Stomach (tissue), 8 donors: ENCODE measurements at regions not wholly inside any gene's neighbourhood (a gene's known extent, or its start where the extent isn't known, plus 50 kb on each side); places are given as distances from the start of the nearest gene placed in this dataset.

ENCODE experiments used
- DNase-seq, 2 donors: peaks; one replicate each; pipeline versions ENCODE4 v3.0.0 to v3.0.0-alpha.2; 2013 to 2019
- H3K27ac ChIP-seq, 5 donors: fragments of 200-600 bp in 4 of 5; sonication (generic) in 4 of 5; one replicate each; pipeline ENCODE4 v1.5.1; 2013 to 2019; ENCODE audit warnings: mild to moderate bottlenecking in 1 of 5, moderate library complexity in 1 of 5
- H3K27me3 ChIP-seq, 3 donors: fragments of 200-600 bp; sonication (generic); one replicate each; pipeline ENCODE4 v1.5.1; 2017 to 2019; ENCODE audit warnings: mixed run types in 1 of 3
- H3K36me3 ChIP-seq, 4 donors: fragments of 200-600 bp; sonication (generic); 1 replicate in 3 of 4; 2 replicates in 1 of 4; pipeline ENCODE4 v1.5.1; 2016 to 2019
- H3K4me1 ChIP-seq, 4 donors: fragments of 200-600 bp; sonication (generic); one replicate each; pipeline ENCODE4 v1.5.1; 2016 to 2019
- H3K4me3 ChIP-seq, 4 donors: fragments of 200-600 bp; sonication (generic) in 3 of 4; one replicate each; pipeline ENCODE4 v1.5.1; 2016 to 2019; ENCODE audit warnings: mild to moderate bottlenecking in 1 of 4
- H3K9me3 ChIP-seq, 4 donors: fragments of 200-600 bp; sonication (generic); one replicate each; pipeline ENCODE4 v1.5.1; 2016 to 2019
- CTCF ChIP-seq, 7 experiments: fragments of 450-650 bp in 4 of 7; fragments of 200-600 bp in 3 of 7; sonication (generic) in 3 of 7; IDR thresholded peaks; one replicate each; pipeline ENCODE4 v1.5.1; 2016 to 2019; ENCODE audit warnings: antibody characterized with exemption in 7 of 7, control low read depth in 2 of 7, mild to moderate bottlenecking in 1 of 7
- EP300 ChIP-seq: sonication (generic); formaldehyde crosslinking; IDR thresholded peaks from one replicate; pipeline ENCODE4 v1.6.1; 2017; ENCODE audit warnings: antibody characterized with exemption
- POLR2A ChIP-seq, 4 donors: fragments of 450-650 bp; IDR thresholded peaks; one replicate each; pipeline ENCODE4 v1.6.1; 2016; ENCODE audit warnings: antibody characterized with exemption in 4 of 4, control low read depth in 2 of 4, mild to moderate bottlenecking in 1 of 4, moderate library complexity in 1 of 4
- POLR2AphosphoS5 ChIP-seq, 3 donors: sonication (generic); formaldehyde crosslinking; IDR thresholded peaks; one replicate each; pipeline ENCODE4 v1.6.1; 2016; ENCODE audit warnings: antibody characterized with exemption in 3 of 3
- WGBS, 5 donors: extraction: QIAGEN DNeasy Blood & Tissue Kit in 3 of 5; methylation state at CpG; one replicate each; pipeline versions ENCODE4 v1.1.5 to v1.1.7; 2013 to 2018; 5-methylcytosine and 5-hydroxymethylcytosine counted together
- intact Hi-C: fragments of 100-400 bp; cut with DNase I; formaldehyde crosslinking; loops from one replicate; pipeline ENCODE4 v1.15.1; 2023; ENCODE audit warnings: low total_unique reads
- donor health status: healthy with polysubstance abuse.
- donor health status: Bipolar disorder and iron deficiency.
- donor health status: healthy.

- DNase-seq, result no peak
- TF ChIP-seq EP300 (no peak), POLR2AphosphoS5 (IDR thresholded peaks at IDR 0.05) (no peak), POLR2A (IDR thresholded peaks at IDR 0.05) (no peak), CTCF (IDR thresholded peaks at IDR 0.05) (no peak)
- Histone ChIP-seq H3K36me3 (no peaks in the 10 kb centered on the region), H3K4me1 (no peaks in the 10 kb centered on the region), H3K4me3 (no peak overlapping the region), H3K27me3 (no peaks in the 10 kb centered on the region), H3K27ac (no peak overlapping the region), H3K9me3 (no peaks in the 10 kb centered on the region)
- WGBS, 5 donors, result 78 to 86% (median 84%) methylated on average over 7 of the region's 7 CpGs
- intact Hi-C loops, result no loop called here
These were observed 346.6 kb downstream of the RPS6KC1 start for GRCh38 chr1:213397638-213398037.

- intact Hi-C loops, result no loop called here
- WGBS, 5 donors, result 71 to 78% (median 72%) methylated on average over 10 of the region's 10 CpGs
- H3K4me1 ChIP-seq, result no peaks in the 10 kb centered on the region
- no peak overlapping the region for H3K4me3 ChIP-seq
- H3K27ac ChIP-seq, result no peak overlapping the region
- no peak for TF ChIP-seq CTCF (IDR thresholded peaks at IDR 0.05)
- TF ChIP-seq POLR2AphosphoS5 (IDR thresholded peaks at IDR 0.05), result no peak
- no peak for TF ChIP-seq EP300
- no peak for TF ChIP-seq POLR2A (IDR thresholded peaks at IDR 0.05)
- no peaks in the 10 kb centered on the region for H3K36me3 ChIP-seq
- no peaks in the 10 kb centered on the region for H3K9me3 ChIP-seq
- no peaks in the 10 kb centered on the region for H3K27me3 ChIP-seq
- DNase-seq, result no peak
These were observed 348.7 kb downstream of the RPS6KC1 start for GRCh38 chr1:213399695-213400094.

- 75 to 87% (median 84%) methylated on average over 5 of the region's 5 CpGs for WGBS, 5 donors
- TF ChIP-seq POLR2AphosphoS5 (IDR thresholded peaks at IDR 0.05) (no peak), POLR2A (IDR thresholded peaks at IDR 0.05) (no peak), EP300 (no peak), CTCF (IDR thresholded peaks at IDR 0.05) (no peak)
- DNase-seq, result no peak
- no peak overlapping the region for H3K4me3 ChIP-seq
- H3K36me3 ChIP-seq, result no peaks in the 10 kb centered on the region
- no peaks in the 10 kb centered on the region for H3K4me1 ChIP-seq
- intact Hi-C loops, result no loop called here
- H3K9me3 ChIP-seq, result peaks cover 0 to 5% (median 0%) of the 10 kb centered on the region in 4 donors
- H3K27ac ChIP-seq, result no peak overlapping the region
- H3K27me3 ChIP-seq, result no peaks in the 10 kb centered on the region
These were observed 358.2 kb downstream of the RPS6KC1 start for GRCh38 chr1:213409208-213409631.

- 81 to 92% (median 85%) methylated on average over 2 of the region's 2 CpGs for WGBS, 5 donors
- intact Hi-C loops, result no loop called here
- no peaks in the 10 kb centered on the region for H3K27me3 ChIP-seq
- H3K4me1 ChIP-seq, result no peaks in the 10 kb centered on the region
- TF ChIP-seq CTCF (IDR thresholded peaks at IDR 0.05), result no peak
- no peak for TF ChIP-seq POLR2A (IDR thresholded peaks at IDR 0.05)
- TF ChIP-seq EP300, result no peak
- TF ChIP-seq POLR2AphosphoS5 (IDR thresholded peaks at IDR 0.05), result no peak
- DNase-seq, result no peak
- H3K36me3 ChIP-seq, result no peaks in the 10 kb centered on the region
- peaks cover 0 to 5% (median 0%) of the 10 kb centered on the region in 4 donors for H3K9me3 ChIP-seq
- no peak overlapping the region for H3K27ac ChIP-seq
- no peak overlapping the region for H3K4me3 ChIP-seq
These were observed 358.9 kb downstream of the RPS6KC1 start for GRCh38 chr1:213409971-213410370.
